SK-N-SH treated with all-trans-retinoic acid at 6 μM for 48 hours (cell line): ENCODE measurements at regions not wholly inside any gene's neighbourhood (a gene's known extent, or its start where the extent isn't known, plus 50 kb on each side); places are given as distances from the start of the nearest gene placed in this dataset.

Experiments used
- ATAC-seq: fragments of 200-7000 bp; cut with Tn5 transposase; 3 replicates; pipeline ENCODE4 v1.9.1; 2020; ENCODE audit warnings: mild to moderate bottlenecking, moderate library complexity
- ARNTL ChIP-seq: fragments of 450-650 bp; formaldehyde crosslinking; IDR thresholded peaks from 2 replicates; pipeline ENCODE4 v1.5.0; 2020; ENCODE audit warnings: low read depth, mild to moderate bottlenecking, moderate library complexity, borderline replicate concordance
- CREB5 ChIP-seq: fragments of 250-450 bp; sonication (Bioruptor Pico); IDR thresholded peaks from 2 replicates; pipeline ENCODE4 v1.5.1; 2020; ENCODE audit warnings: low read depth, mild to moderate bottlenecking, moderate library complexity
- CSRNP3 ChIP-seq: fragments of 250-450 bp; sonication (Bioruptor Pico); IDR thresholded peaks from 2 replicates; pipeline ENCODE4 v1.5.1; 2021; ENCODE audit warnings: mild to moderate bottlenecking, moderate library complexity
- ESRRG ChIP-seq: fragments of 250-450 bp; sonication (Bioruptor Pico); IDR thresholded peaks from 2 replicates; pipeline ENCODE4 v1.6.1; 2021; ENCODE audit warnings: mild to moderate bottlenecking
- ISL1 ChIP-seq: fragments of 250-450 bp; sonication (Bioruptor Pico); IDR thresholded peaks from 2 replicates; pipeline ENCODE4 v2.1.2; 2022; ENCODE audit warnings: mild to moderate bottlenecking, moderate library complexity
- PATZ1 ChIP-seq: fragments of 250-450 bp; sonication (Bioruptor Pico); IDR thresholded peaks from 2 replicates; pipeline ENCODE4 v1.8.0; 2020; ENCODE audit warnings: mild to moderate bottlenecking, moderate library complexity, borderline replicate concordance
- POU6F1 ChIP-seq: fragments of 250-450 bp; sonication (Bioruptor Pico); IDR thresholded peaks from 2 replicates; pipeline ENCODE4 v1.8.0; 2021; ENCODE audit warnings: low read depth, mild to moderate bottlenecking, moderate library complexity, borderline replicate concordance
- PPARA ChIP-seq: fragments of 250-450 bp; sonication (Bioruptor Pico); IDR thresholded peaks from 2 replicates; pipeline ENCODE4 v1.5.0; 2020; ENCODE audit warnings: mild to moderate bottlenecking, borderline replicate concordance
- RARB ChIP-seq: fragments of 250-450 bp; sonication (Bioruptor Pico); IDR thresholded peaks from 2 replicates; pipeline ENCODE4 v1.8.0; 2021; ENCODE audit warnings: mild to moderate bottlenecking, moderate library complexity
- TCF4 ChIP-seq: fragments of 250-450 bp; sonication (Bioruptor Pico); IDR thresholded peaks from 2 replicates; pipeline ENCODE4 v1.8.0; 2021; ENCODE audit warnings: mild to moderate bottlenecking, moderate library complexity, borderline replicate concordance
- TSHZ2 ChIP-seq: fragments of 250-450 bp; sonication (Bioruptor Pico); IDR thresholded peaks from 2 replicates; pipeline ENCODE4 v1.5.0; 2020; ENCODE audit warnings: mild to moderate bottlenecking, moderate library complexity
- ZFP30 ChIP-seq: fragments of 450-650 bp; formaldehyde crosslinking; IDR thresholded peaks from 2 replicates; pipeline ENCODE4 v1.5.0; 2022; ENCODE audit warnings: mild to moderate bottlenecking, moderate library complexity
- ZNF565 ChIP-seq: fragments of 450-650 bp; formaldehyde crosslinking; conservative IDR thresholded peaks from 2 replicates; pipeline ENCODE4 v1.5.0; 2020; ENCODE audit warnings: low read depth, mild to moderate bottlenecking, moderate library complexity
- ZNF70 ChIP-seq: fragments of 450-650 bp; formaldehyde crosslinking; IDR thresholded peaks from 2 replicates; pipeline ENCODE4 v1.5.0; 2020; ENCODE audit warnings: mild to moderate bottlenecking, moderate library complexity

- no peak for TF ChIP-seq TSHZ2 (CRISPR knock-in tag)
- TF ChIP-seq PATZ1: no peak
- TF ChIP-seq ARNTL: no peak
- TF ChIP-seq PPARA (CRISPR knock-in tag): no peak
- no peak for TF ChIP-seq TCF4
- TF ChIP-seq ZFP30: no peak
- TF ChIP-seq ISL1 (CRISPR knock-in tag): no peak
- TF ChIP-seq, all 23 proteins: peak for 0
Observed at GRCh38 chr6:33878562-33878961, 74.8 kb upstream of the MLN start (continued).

GRCh38 chr6:33877982-33878535 lies 74.3 kb upstream of the MLN start:
- peak; percentile 82 for ATAC-seq
- no peak for TF ChIP-seq ZNF70 (CRISPR knock-in tag)
- no peak for TF ChIP-seq ZFP30

GRCh38 chr6:33875696-33876095 lies 71.9 kb upstream of the MLN start:
- ATAC-seq: peak; percentile 30
- no peak for TF ChIP-seq POU6F1 (CRISPR knock-in tag)
- no peak for TF ChIP-seq TSHZ2 (CRISPR knock-in tag)
- TF ChIP-seq, all 23 proteins: peak for 0

GRCh38 chr6:33875141-33875581 lies 71.4 kb upstream of the MLN start:
- TF ChIP-seq PATZ1 (no peak), RARB (CRISPR knock-in tag) (no peak), ZNF70 (CRISPR knock-in tag) (no peak), CSRNP3 (no peak), CREB5 (CRISPR knock-in tag) (no peak), ZNF565 (no peak), TSHZ2 (CRISPR knock-in tag) (no peak), TCF4 (no peak), ESRRG (no peak)
- no peak for ATAC-seq
